Osteoblast (primary cell): ENCODE measurements at regions not wholly inside any gene's neighbourhood (a gene's known extent, or its start where the extent isn't known, plus 50 kb on each side); places are given as distances from the start of the nearest gene placed in this dataset.

Source experiments
- DNase-seq: peaks from one replicate; pipeline ENCODE4 v3.0.0; 2011; ENCODE audit warnings: low spot score, mixed read lengths; ENCODE audit not compliant: insufficient read length; ENCODE audit errors: missing footprints
- H2AFZ ChIP-seq: 2 replicates; pipeline ENCODE4 v1.6.0; 2011; ENCODE audit warnings: mild to moderate bottlenecking, low read length
- H3K27ac ChIP-seq: 2 replicates; pipeline ENCODE4 v1.5.1; 2011; ENCODE audit warnings: mild to moderate bottlenecking, low read depth, low read length, moderate library complexity
- H3K27me3 ChIP-seq: 2 replicates; pipeline ENCODE4 v1.6.0; 2012; ENCODE audit warnings: mild to moderate bottlenecking, control low read depth, inconsistent platforms, low read length, moderate library complexity; ENCODE audit not compliant: insufficient read depth
- H3K36me3 ChIP-seq: 2 replicates; pipeline ENCODE4 v1.5.1; 2011; ENCODE audit warnings: mild to moderate bottlenecking, low read length, control low read depth, moderate library complexity; ENCODE audit not compliant: insufficient read depth
- H3K4me1 ChIP-seq: 2 replicates; pipeline ENCODE4 v1.5.1; 2011; ENCODE audit warnings: mild to moderate bottlenecking, low read length, control low read depth, moderate library complexity; ENCODE audit not compliant: insufficient read depth
- H3K4me2 ChIP-seq: 2 replicates; pipeline ENCODE4 v1.6.0; 2011; ENCODE audit warnings: mild to moderate bottlenecking, low read length; ENCODE audit not compliant: insufficient read depth
- H3K4me3 ChIP-seq: fragments of 200-600 bp; sonication (generic); 3 replicates; pipeline ENCODE4 v1.5.1; 2012; ENCODE audit warnings: mild to moderate bottlenecking, low read length, inconsistent platforms; ENCODE audit not compliant: insufficient read depth
- H3K79me2 ChIP-seq: 2 replicates; pipeline ENCODE4 v1.6.0; 2012; ENCODE audit warnings: mild to moderate bottlenecking, low read length, control low read depth, inconsistent platforms; ENCODE audit not compliant: insufficient read depth
- H3K9me3 ChIP-seq: 2 replicates; pipeline ENCODE4 v1.5.1; 2011; ENCODE audit warnings: low read depth, low read length, control low read depth
- H4K20me1 ChIP-seq: 2 replicates; pipeline ENCODE4 v1.6.0; 2012; ENCODE audit warnings: mild to moderate bottlenecking, low read length, control low read depth; ENCODE audit not compliant: insufficient read depth
- TF ChIP-seq, protein P1 (sequence below): IDR thresholded peaks from 2 replicates; pipeline ENCODE4 v1.5.1; 2011; ENCODE audit warnings: mild to moderate bottlenecking, low read depth, low read length, moderate library complexity; ENCODE audit errors: extremely low read depth

GRCh38 chr2:138116456-138116855 is 152.2 kb downstream of the HNMT start:
- Histone ChIP-seq H3K27ac (no peak overlapping the region), H3K79me2 (no peaks in the 10 kb centered on the region)

GRCh38 chr2:138121666-138122661 is 157.7 kb downstream of the HNMT start:
- Histone ChIP-seq H4K20me1 (no peaks in the 10 kb centered on the region), H3K36me3 (no peaks in the 10 kb centered on the region), H3K9me3 (no peaks in the 10 kb centered on the region), H3K4me3 (no peak overlapping the region), H3K4me2 (no peak overlapping the region), H2AFZ (no peak overlapping the region), H3K79me2 (no peaks in the 10 kb centered on the region), H3K4me1 (no peaks in the 10 kb centered on the region), H3K27me3 (no peaks in the 10 kb centered on the region), H3K27ac (no peak overlapping the region)
- no peak for DNase-seq
- TF ChIP-seq, protein P1, sequence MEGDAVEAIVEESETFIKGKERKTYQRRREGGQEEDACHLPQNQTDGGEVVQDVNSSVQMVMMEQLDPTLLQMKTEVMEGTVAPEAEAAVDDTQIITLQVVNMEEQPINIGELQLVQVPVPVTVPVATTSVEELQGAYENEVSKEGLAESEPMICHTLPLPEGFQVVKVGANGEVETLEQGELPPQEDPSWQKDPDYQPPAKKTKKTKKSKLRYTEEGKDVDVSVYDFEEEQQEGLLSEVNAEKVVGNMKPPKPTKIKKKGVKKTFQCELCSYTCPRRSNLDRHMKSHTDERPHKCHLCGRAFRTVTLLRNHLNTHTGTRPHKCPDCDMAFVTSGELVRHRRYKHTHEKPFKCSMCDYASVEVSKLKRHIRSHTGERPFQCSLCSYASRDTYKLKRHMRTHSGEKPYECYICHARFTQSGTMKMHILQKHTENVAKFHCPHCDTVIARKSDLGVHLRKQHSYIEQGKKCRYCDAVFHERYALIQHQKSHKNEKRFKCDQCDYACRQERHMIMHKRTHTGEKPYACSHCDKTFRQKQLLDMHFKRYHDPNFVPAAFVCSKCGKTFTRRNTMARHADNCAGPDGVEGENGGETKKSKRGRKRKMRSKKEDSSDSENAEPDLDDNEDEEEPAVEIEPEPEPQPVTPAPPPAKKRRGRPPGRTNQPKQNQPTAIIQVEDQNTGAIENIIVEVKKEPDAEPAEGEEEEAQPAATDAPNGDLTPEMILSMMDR, result no peak

More at GRCh38 chr2:138116456-138116855, 152.2 kb downstream of the HNMT start:
- Histone ChIP-seq H3K4me3 (no peak overlapping the region), H3K4me1 (no peaks in the 10 kb centered on the region), H3K36me3 (no peaks in the 10 kb centered on the region), H3K27me3 (no peaks in the 10 kb centered on the region), H3K4me2 (no peak overlapping the region), H2AFZ (no peak overlapping the region), H3K9me3 (peaks cover 3% of the 10 kb centered on the region), H4K20me1 (no peaks in the 10 kb centered on the region)
- TF ChIP-seq, protein P1, result no peak
- no peak for DNase-seq

DNA sequence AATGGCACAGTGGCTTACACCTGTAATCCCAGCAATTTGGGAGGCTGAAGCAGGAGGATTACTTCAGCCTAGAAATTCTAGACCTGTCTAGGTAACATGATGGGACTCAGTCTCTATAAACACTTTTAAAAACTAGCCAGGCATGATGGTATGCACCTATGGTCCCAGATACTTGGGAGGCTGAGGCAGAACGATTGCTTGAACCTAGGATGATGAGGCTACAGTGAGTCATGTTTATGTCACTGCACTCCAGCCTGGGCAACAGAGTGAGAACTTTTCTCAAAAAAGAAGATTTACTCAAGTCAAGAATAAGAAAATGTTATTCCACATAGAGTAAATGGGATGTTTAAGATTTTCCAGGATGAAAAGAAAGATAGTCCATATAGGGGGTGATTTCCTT is 158.6 kb downstream of the HNMT start:
- no peaks in the 10 kb centered on the region for H3K27me3 ChIP-seq
- no peak overlapping the region for H3K4me3 ChIP-seq
- no peak overlapping the region for H3K4me2 ChIP-seq
- no peak overlapping the region for H3K27ac ChIP-seq
- H3K9me3 ChIP-seq, result no peaks in the 10 kb centered on the region
- TF ChIP-seq, protein P1, result no peak
- no peak overlapping the region for H2AFZ ChIP-seq
- no peaks in the 10 kb centered on the region for H3K36me3 ChIP-seq
- DNase-seq, result no peak
- H3K79me2 ChIP-seq, result no peaks in the 10 kb centered on the region
- no peaks in the 10 kb centered on the region for H4K20me1 ChIP-seq
- no peaks in the 10 kb centered on the region for H3K4me1 ChIP-seq

- no peaks in the 10 kb centered on the region for H3K79me2 ChIP-seq
- H3K4me2 ChIP-seq, result no peak overlapping the region
- no peaks in the 10 kb centered on the region for H3K4me1 ChIP-seq
- no peak overlapping the region for H3K27ac ChIP-seq
- H3K27me3 ChIP-seq, result no peaks in the 10 kb centered on the region
- H3K9me3 ChIP-seq, result no peaks in the 10 kb centered on the region
- TF ChIP-seq, protein P1, result no peak
- no peaks in the 10 kb centered on the region for H4K20me1 ChIP-seq
- H3K4me3 ChIP-seq, result no peak overlapping the region
- no peaks in the 10 kb centered on the region for H3K36me3 ChIP-seq
- no peak for DNase-seq
- H2AFZ ChIP-seq, result no peak overlapping the region
Measured at GRCh38 chr2:138123741-138124140, 159.5 kb downstream of the HNMT start.
